AG04450 (cell line): ENCODE measurements at regions not wholly inside any gene's neighbourhood (a gene's known extent, or its start where the extent isn't known, plus 50 kb on each side); places are given as distances from the start of the nearest gene placed in this dataset.

Experiments
- CTCF ChIA-PET: fragments of 300-600, 350-600 bp; formaldehyde crosslinking; extraction: SDS; loops from one replicate; lab custom pipeline; 2022; ENCODE audit warnings: antibody characterized with exemption, inconsistent platforms; lab: Charles Lee
- POLR2A ChIA-PET: fragments of 350-600 bp; formaldehyde crosslinking; extraction: SDS; loops from one replicate; lab custom pipeline; 2021; ENCODE audit warnings: antibody characterized with exemption, inconsistent platforms; lab: Yijun Ruan, JAX
- DNase-seq: peaks from one replicate; pipeline ENCODE4 v3.0.0-alpha.2; 2011; ENCODE audit warnings: low read depth, low spot score
- H3K27ac ChIP-seq: one replicate; pipeline ENCODE4 v1.5.1; 2012; ENCODE audit warnings: low read depth, low read length, control low read depth
- H3K27me3 ChIP-seq: one replicate; pipeline ENCODE4 v1.6.0; 2012; ENCODE audit warnings: low read length; ENCODE audit not compliant: control insufficient read depth, insufficient read depth
- H3K4me3 ChIP-seq: 2 replicates; pipeline ENCODE4 v1.5.1; 2011; ENCODE audit warnings: mild to moderate bottlenecking, low read depth, low read length, control low read depth
- H3K9me3 ChIP-seq: 2 replicates; pipeline ENCODE4 v1.5.1; 2012; ENCODE audit warnings: low read length; ENCODE audit not compliant: control insufficient read depth, insufficient read depth
- CTCF ChIP-seq: IDR thresholded peaks from 2 replicates; pipeline ENCODE4 v1.5.1; 2011; ENCODE audit warnings: low read depth, low read length, control low read depth, inconsistent platforms

DNA sequence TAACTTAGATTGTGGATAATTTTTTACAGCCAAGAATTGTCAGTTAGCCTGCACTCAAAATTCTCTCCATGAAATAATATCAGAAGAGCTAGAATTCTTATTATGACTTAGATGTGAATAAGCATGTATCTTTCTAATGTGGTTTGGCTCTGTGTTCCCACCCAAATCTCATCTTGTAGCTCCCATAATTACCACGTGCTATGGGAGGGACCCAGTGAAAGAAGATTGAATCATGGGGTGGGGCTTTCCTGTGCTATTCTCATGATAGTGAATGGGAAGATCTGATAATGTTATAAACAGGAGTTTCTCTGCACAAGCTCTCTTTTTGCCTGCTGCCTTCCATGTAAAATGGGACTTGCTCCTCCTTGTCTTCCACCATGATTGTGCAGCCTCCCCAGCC is 176.8 kb downstream of the MAT2B start:
- TF ChIP-seq CTCF = no peak
- no peaks in the 10 kb centered on the region for H3K9me3 ChIP-seq
- no peak overlapping the region for H3K27ac ChIP-seq
- POLR2A ChIA-PET = no interaction called here
- H3K27me3 ChIP-seq = no peaks in the 10 kb centered on the region
- no peak for DNase-seq
- H3K4me3 ChIP-seq = no peak overlapping the region
- CTCF ChIA-PET = interaction anchor here (1.0 to 2.2 kb wide), 2 partner anchors 13 to 330 kb away, joined by 3 to 5 read pairs; no protein-coding TSS in a partner anchor

DNA sequence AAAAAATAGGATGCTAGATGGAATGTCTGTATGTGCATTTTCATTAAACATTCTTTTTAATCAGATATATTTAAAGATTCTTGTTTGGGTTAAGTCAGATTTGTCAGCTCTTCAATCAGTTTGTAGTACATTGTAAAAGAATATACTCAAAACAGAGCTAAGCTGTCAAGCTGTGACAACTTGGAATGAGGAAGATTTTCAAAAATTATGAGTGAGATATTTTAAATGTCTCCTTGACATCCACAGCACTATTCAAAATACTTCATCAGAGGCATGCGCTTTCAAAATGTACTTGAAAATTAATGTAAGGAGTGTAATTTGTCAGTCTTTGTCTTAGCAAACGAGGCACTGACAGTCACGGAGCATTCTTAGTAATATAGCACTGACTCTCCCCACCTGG is 182.0 kb downstream of the MAT2B start:
- Histone ChIP-seq H3K27ac (no peak overlapping the region), H3K4me3 (no peak overlapping the region), H3K9me3 (no peaks in the 10 kb centered on the region), H3K27me3 (no peaks in the 10 kb centered on the region)
- POLR2A ChIA-PET = no interaction called here
- CTCF ChIA-PET = interaction anchor here (1.6 to 3.1 kb wide), 2 partner anchors 9 to 817 kb away, joined by 8 to 9 read pairs; no protein-coding TSS in a partner anchor
- DNase-seq = no peak
- no peak for TF ChIP-seq CTCF

DNA sequence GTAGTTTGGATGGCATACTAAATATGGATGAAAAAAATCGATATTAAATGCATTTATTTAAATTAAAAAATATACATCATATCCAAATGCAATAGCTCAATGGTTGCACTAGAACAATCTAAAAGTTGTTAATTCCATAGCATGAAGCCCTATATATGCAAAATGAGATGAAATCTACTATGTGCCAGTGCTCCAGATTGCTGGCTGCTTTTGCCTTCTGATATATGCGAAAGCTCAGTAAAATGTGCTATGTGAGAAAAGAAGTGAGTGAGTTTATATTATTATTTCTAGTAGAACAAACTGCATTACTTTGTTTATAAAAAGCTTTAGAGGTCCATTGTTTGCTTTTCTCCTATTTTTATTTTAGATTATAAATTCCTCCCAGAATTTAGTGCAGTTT is 186.7 kb downstream of the MAT2B start:
- no peaks in the 10 kb centered on the region for H3K27me3 ChIP-seq
- POLR2A ChIA-PET = no interaction called here
- no peak for TF ChIP-seq CTCF
- no peak overlapping the region for H3K27ac ChIP-seq
- CTCF ChIA-PET = interaction anchor here (7.2 to 8.1 kb wide), 3 partner anchors 122 to 813 kb away, joined by 77 to 95 read pairs (median 89); no protein-coding TSS in a partner anchor
- DNase-seq = no peak
- H3K9me3 ChIP-seq = no peaks in the 10 kb centered on the region
- H3K4me3 ChIP-seq = no peak overlapping the region

- ChIA-PET CTCF (interaction anchor here (0.7 to 8.1 kb wide), 25 partner anchors 8 to 1762 kb away, joined by 3 to 95 read pairs (median 4); no protein-coding TSS in a partner anchor), POLR2A (interaction anchor here (1.6 kb wide), 1 partner anchor 124 kb away, joined by 4 read pairs; no protein-coding TSS in a partner anchor)
- peak; percentile 69 for DNase-seq
- TF ChIP-seq CTCF = peak; percentile 85
- Histone ChIP-seq H3K27me3 (no peaks in the 10 kb centered on the region), H3K4me3 (no peak overlapping the region), H3K9me3 (no peaks in the 10 kb centered on the region), H3K27ac (no peak overlapping the region)
Observed at GRCh38 chr5:163695830-163696578, 190.6 kb downstream of the MAT2B start.

DNA sequence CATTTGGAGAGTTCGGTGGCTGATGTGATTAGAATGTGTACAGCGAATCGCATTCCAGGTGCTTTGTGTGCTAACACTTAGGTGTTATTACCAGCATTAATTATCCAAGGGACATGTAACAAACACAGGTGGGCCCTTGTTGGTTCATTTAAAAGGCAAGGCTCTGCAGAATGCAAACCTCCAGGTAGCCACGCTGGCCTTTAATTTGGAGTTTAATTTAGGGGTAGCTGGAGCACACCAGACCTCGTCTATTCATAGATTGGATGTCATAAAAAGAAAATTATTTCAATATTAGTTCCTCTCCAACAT is 191.1 kb downstream of the MAT2B start:
- H3K4me3 ChIP-seq = no peak overlapping the region
- peaks cover 2% of the 10 kb centered on the region; the same call in 1 of the 2 replicates for H3K9me3 ChIP-seq
- POLR2A ChIA-PET = no interaction called here
- TF ChIP-seq CTCF = no peak
- H3K27me3 ChIP-seq = no peaks in the 10 kb centered on the region
- CTCF ChIA-PET = interaction anchor here (0.7 to 8.1 kb wide), 22 partner anchors 8 to 1761 kb away, joined by 3 to 95 read pairs (median 4); no protein-coding TSS in a partner anchor
- no peak overlapping the region for H3K27ac ChIP-seq
- no peak for DNase-seq
